ENCODE measurements at regions not wholly inside any gene's neighbourhood (a gene's known extent, or its start where the extent isn't known, plus 50 kb on each side); places are given as distances from the start of the nearest gene placed in this dataset.

GRCh38 chr5:23303435-23303834, 204.0 kb upstream of the PRDM9 start:
- BruUV-seq (replicated peaks), result no TSS peak
- no peak overlapping the region for H2AFZ ChIP-seq (ENCODE audit: low read depth, low read length)
- intact Hi-C loops (cut with micrococcal nuclease), result no loop called here
- no peak overlapping the region for H3K4me3 ChIP-seq (replicated peaks in 1 of 3; ENCODE audit: insufficient read depth in 1 of 3, low read depth in 1 of 3, low read length in 3 of 3)
- no peaks in the 10 kb centered on the region for H3K27me3 ChIP-seq (ENCODE audit: control insufficient read depth in 2 of 2, insufficient read depth in 2 of 2, low read length in 2 of 2)
- dilution Hi-C loops (cut with MboI; ENCODE audit: extremely low pct_ligation_motif_present, low sequenced_read_pairs), result no loop called here
- H3K9me1 ChIP-seq (replicated peaks; ENCODE audit: control insufficient read depth, extremely low read depth, insufficient read depth, low read length), result no peaks in the 10 kb centered on the region
- H3K27ac ChIP-seq (ENCODE audit: insufficient read depth, low read depth, low read length), result no peak overlapping the region
- CTCF ChIA-PET, result no interaction called here
- POLR2A ChIA-PET, result no interaction called here
- FAIRE-seq (no peak), DNase-seq (ENCODE audit: low read depth, low spot score) (no peak)
- H3K4me2 ChIP-seq (ENCODE audit: insufficient read depth, low read length), result no peak overlapping the region
- H4K20me1 ChIP-seq (replicated peaks; ENCODE audit: control insufficient read depth, extremely low read depth, insufficient read depth, low read length), result no peaks in the 10 kb centered on the region
- H3K9ac ChIP-seq (replicated peaks; ENCODE audit: extremely low read depth, insufficient read depth, low read length), result no peak overlapping the region
- no peaks in the 10 kb centered on the region for H3K79me2 ChIP-seq (ENCODE audit: control insufficient read depth, insufficient read depth, low read length)
- H3K4me1 ChIP-seq (ENCODE audit: control insufficient read depth, extremely low read depth, insufficient read depth, low read length), result no peaks in the 10 kb centered on the region
- no peaks in the 10 kb centered on the region for H3K9me3 ChIP-seq (replicated peaks; ENCODE audit: control insufficient read depth, insufficient read depth, low read length)
- TF ChIP-seq POLR2A (IDR thresholded peaks at IDR 0.05; ENCODE audit: low read depth, low read length), result no peak
- H3K36me3 ChIP-seq (ENCODE audit: control insufficient read depth in 2 of 2, extremely low read depth in 1 of 2, insufficient read depth in 2 of 2, low read length in 2 of 2), result no peaks in the 10 kb centered on the region

GRCh38 chr5:23302438-23302837, 205.0 kb upstream of the PRDM9 start:
- H3K36me3 ChIP-seq (ENCODE audit: control insufficient read depth in 2 of 2, extremely low read depth in 1 of 2, insufficient read depth in 2 of 2, low read length in 2 of 2), result no peaks in the 10 kb centered on the region
- no TSS peak for BruUV-seq (replicated peaks)
- no peaks in the 10 kb centered on the region for H4K20me1 ChIP-seq (replicated peaks; ENCODE audit: control insufficient read depth, extremely low read depth, insufficient read depth, low read length)
- FAIRE-seq, result no peak
- no peak overlapping the region for H3K9ac ChIP-seq (replicated peaks; ENCODE audit: extremely low read depth, insufficient read depth, low read length)
- ChIA-PET CTCF (no interaction called here), POLR2A (no interaction called here)
- intact Hi-C loops (cut with micrococcal nuclease) (no loop called here), dilution Hi-C loops (cut with MboI; ENCODE audit: extremely low pct_ligation_motif_present, low sequenced_read_pairs) (no loop called here)
- H3K4me3 ChIP-seq (replicated peaks in 1 of 3; ENCODE audit: insufficient read depth in 1 of 3, low read depth in 1 of 3, low read length in 3 of 3), result no peak overlapping the region
- DNase-seq (ENCODE audit: low read depth, low spot score), result no peak
- no peak for TF ChIP-seq MYC (IDR thresholded peaks at IDR 0.05; ENCODE audit: low read depth, low read length)
- TF ChIP-seq POLR2A (IDR thresholded peaks at IDR 0.05; ENCODE audit: low read depth, low read length), result no peak
- no peak for TF ChIP-seq CTCF (IDR thresholded peaks at IDR 0.05; ENCODE audit: extremely low read depth in 1 of 2, insufficient read depth in 1 of 2, low read depth in 1 of 2, low read length in 2 of 2)
- TF ChIP-seq MAX (IDR thresholded peaks at IDR 0.05; ENCODE audit: insufficient read depth, insufficient read length), result no peak
- no peak overlapping the region for H2AFZ ChIP-seq (ENCODE audit: low read depth, low read length)
- H3K4me1 ChIP-seq (ENCODE audit: control insufficient read depth, extremely low read depth, insufficient read depth, low read length), result no peaks in the 10 kb centered on the region
- H3K9me1 ChIP-seq (replicated peaks; ENCODE audit: control insufficient read depth, extremely low read depth, insufficient read depth, low read length), result no peaks in the 10 kb centered on the region
- no peaks in the 10 kb centered on the region for H3K9me3 ChIP-seq (replicated peaks; ENCODE audit: control insufficient read depth, insufficient read depth, low read length)
- H3K4me2 ChIP-seq (ENCODE audit: insufficient read depth, low read length), result no peak overlapping the region
- H3K27me3 ChIP-seq (ENCODE audit: control insufficient read depth in 2 of 2, insufficient read depth in 2 of 2, low read length in 2 of 2), result no peaks in the 10 kb centered on the region
- H3K27ac ChIP-seq (ENCODE audit: insufficient read depth, low read depth, low read length), result no peak overlapping the region
- no peaks in the 10 kb centered on the region for H3K79me2 ChIP-seq (ENCODE audit: control insufficient read depth, insufficient read depth, low read length)
